HG02884 (cell line): ENCODE measurements at regions not wholly inside any gene's neighbourhood (a gene's known extent, or its start where the extent isn't known, plus 50 kb on each side); places are given as distances from the start of the nearest gene placed in this dataset.
A peak's percentile ranks its signal among the peaks of the same experiment; 100 is the strongest.

Experiments used
- ATAC-seq: cut with Tn5 transposase; IDR thresholded peaks from one replicate; pipeline ENCODE4 v1.9.1; 2021; ENCODE audit warnings: mild to moderate bottlenecking, moderate library complexity; ENCODE audit not compliant: unreplicated experiment

DNA sequence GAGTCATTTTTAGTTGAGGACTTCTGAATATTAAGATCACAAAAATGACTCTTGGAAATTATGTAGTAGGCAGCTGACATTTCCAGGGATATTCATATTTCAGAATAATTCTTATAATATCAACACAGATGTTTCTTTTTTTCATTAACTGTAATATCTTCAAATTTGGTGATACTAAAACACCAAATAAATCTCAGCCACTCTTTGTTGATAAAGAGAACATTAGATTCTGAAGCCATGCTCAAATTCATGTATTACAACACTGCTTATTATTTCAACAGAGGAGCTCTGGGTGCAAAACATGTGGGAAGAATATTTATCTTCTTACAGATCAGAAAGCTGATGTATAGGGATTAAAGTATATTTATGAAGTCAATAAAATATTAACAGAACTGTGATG, 355.4 kb downstream of the CRPPA start:
- no peak for ATAC-seq

DNA sequence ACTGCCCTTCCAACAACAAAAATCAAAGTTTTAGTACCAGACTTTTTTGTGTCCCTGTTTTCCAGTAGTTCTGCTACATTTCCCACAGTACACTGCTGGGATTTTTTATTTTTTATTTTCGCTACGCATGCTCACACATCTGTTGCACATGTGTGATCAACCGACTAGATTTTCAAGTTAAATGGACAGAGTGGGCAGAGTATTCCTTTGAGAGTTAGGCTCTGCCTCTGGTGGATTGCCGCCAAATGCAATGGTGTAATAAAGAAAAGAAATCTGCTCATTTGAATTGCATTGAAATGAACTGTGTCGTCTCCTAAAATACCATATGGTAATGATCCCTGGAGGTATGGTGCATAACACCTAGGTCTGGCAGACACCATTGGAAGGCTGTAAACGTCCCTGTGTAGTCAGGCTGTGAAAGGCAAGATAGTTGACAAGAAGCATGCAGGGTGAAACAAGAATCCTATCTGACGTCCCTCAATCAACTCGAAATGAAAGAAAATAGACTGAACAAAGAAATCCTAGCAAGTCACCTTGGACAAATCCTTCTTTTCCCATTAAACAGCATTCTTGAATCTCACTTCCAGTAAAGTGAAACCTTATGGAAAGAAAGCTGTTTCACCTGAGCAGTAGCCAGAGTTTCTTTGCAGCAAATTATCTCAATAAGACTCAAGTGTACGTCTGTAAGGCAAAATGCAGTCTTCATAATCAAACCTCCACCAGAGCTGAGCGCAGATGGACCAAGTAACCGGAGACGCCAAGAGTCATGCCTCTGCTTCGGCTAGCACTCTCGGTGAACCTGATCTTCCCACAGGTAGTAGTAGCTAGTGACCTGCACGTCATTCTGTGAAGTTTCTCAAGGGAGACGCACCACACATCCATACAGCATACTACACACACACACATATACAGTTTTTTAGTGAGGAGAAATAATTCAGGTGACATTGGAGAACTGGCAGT, 357.3 kb downstream of the CRPPA start:
- no peak for ATAC-seq

DNA sequence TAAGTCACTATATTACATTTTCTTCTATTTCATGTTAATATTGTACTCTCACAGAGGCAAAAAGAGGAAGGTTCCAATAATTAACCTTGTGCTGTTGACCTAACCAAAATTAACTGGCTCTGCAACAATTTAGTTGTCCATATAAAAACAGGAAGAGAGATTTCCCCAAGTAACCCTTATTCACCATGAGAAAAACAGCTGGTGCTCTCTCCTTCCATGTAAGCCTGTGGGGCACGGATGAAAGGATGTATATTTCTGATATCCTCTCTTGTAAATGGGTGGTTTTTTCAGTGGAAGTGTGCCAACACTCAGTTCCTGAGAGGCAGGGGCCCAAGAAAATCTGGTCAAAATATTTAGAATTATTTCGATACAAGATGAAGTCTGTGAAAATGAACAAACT, 358.1 kb downstream of the CRPPA start:
- ATAC-seq: no peak

DNA sequence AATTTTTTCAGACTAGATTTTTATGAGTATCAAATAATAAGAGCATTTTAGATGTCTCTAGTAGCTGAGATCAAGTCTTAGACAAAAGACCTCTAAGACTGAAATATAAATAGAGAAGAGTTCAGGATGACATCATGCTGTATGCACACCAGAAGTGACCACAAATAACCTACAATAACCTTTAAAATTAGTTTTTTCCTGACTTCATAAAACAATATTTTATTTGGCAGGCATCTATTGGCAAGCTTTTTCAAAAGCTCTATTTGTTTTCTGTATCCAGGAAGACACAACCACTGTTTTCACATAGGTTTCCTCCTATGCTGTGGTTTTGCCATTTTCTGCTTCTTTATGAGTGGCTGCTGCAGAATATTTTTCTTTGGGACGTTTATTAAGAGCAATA, 359.1 kb downstream of the CRPPA start:
- ATAC-seq: no peak

DNA sequence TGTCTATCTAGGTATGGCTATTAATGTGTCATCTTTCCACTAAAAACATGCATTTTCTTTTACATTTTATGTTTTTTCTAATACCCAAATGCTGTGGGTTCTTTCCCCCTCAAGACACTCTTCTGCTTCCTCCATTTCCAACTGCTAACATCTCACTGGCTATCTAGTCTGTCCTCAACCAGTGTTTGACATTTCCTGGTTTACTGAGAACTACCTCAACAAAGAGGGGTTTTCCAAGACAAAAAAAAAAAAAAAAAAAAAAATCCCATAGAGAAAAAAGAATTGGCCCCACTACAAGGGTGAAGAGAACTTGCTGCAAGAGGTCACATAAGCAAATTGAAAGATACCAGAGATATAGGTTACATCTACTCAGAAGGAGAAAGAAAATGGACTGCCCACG, 359.7 kb downstream of the CRPPA start:
- no peak for ATAC-seq

DNA sequence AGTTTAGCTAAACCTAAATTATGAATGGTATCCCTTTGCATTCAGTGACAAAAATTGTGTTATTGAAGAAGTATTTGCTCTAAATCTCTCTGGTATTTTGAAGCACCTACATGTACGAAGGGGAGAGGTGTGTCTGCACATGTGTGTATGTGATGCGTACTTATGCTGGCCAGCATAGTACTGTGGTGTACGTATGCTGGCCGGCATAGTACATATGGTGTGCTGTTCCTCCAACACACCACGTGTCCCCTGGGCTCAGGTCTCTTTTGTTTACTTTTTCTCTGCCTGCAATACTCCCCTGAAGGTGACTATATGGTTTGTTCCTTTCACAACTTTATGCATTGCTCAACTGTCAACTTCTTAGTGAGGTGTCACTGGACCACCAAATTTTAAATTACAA, 360.3 kb downstream of the CRPPA start:
- ATAC-seq: no peak

DNA sequence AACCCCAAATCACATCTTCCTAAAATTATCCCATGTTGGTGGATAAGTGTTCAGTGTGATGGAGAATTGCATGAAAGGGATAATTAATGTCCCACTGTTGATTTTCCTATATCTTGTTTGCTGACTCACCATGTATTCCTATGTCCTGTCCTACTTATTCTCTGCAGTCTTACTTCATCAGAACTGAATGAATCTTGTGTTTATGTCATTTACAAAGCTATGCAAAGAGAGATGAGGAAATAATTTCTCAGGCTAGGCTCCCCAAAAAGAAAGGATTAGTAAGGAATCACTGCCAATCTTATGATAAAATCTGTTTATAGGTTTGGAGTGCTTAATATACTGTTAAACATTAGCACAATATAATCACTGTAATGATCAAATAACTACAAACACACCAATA, 360.8 kb downstream of the CRPPA start:
- ATAC-seq: no peak

DNA sequence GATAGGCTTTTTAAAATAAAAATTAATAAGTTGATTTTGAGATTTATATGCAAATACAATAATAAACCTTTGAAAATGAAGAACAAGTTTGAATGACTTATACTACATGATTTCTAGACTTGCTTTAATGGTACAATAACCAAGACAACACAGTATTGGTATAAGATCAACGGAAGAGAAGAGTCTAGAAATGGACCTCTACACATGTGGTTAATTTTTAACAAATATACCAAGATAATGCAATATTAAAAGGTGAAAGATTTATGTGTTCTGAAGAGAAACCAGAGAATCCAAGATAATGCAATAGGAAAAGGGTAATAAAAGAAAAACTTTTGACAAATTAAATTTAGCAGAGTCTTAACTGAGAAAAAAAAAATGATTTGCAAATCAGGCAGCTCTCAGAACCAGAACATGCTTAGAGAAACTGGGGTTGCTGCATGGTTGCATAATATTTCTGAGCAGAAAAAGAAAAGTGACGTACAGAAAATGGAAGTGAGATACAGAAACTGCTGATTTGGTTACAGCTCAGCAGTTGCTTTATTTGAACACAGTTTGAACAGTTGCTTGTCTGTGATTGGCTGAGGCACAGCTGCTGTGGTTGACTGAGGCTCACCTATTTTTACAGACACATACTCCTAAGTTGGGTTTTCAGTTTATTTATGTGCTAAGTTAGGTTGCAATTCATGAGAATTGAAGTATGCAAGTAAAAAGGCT, 365.9 kb downstream of the CRPPA start:
- ATAC-seq: peak; percentile 67

DNA sequence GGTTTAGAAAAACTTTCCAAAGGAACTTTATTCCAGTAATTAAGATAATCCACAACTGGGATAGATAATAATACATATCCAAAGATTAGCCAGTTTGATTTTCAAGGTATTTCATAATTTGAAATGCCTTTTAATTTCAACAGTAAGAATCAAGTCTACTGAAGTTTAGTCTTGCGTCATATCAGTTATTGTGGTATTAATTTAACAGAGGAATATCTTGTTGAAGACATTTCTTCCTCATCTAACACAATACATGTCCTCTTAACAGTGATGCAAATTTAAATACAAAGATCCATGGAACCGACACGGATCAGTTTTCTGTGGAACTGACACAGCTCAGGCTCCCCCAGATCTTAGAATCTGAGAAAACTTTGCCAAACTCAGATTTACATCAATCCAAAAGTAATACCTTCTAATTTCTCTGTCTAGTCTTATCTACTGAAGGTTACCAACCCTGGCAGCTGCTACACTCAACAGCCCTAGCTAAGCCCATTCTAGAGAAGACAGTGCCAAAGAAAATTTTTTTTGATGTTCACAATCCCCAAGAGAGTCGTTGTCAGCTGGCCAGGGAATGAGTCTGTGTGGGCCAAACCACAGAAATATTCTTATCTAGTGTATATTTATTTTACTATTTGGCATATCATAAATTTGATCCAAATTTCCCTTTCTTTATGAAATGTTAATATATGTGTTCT, 365.2 kb upstream of the MEOX2 start:
- no peak for ATAC-seq

DNA sequence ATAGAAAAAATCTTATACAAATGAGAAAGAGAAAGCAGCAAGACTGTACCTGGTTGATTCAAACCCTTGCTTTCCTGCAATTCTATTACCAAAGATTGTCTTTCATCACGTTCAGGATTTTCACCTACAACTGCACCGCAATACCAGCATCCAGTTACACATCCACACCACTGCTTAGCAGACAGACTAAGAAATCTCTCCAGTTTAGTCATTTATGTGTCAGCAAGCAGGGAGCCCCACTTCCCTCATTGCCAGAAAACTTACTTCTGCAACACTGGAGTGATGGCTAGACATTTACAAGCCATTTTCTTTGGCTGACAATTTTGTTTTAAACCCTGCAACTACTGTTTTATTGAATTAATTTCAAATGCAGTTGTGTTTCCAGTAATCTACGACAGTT, 359.6 kb upstream of the MEOX2 start:
- no peak for ATAC-seq

DNA sequence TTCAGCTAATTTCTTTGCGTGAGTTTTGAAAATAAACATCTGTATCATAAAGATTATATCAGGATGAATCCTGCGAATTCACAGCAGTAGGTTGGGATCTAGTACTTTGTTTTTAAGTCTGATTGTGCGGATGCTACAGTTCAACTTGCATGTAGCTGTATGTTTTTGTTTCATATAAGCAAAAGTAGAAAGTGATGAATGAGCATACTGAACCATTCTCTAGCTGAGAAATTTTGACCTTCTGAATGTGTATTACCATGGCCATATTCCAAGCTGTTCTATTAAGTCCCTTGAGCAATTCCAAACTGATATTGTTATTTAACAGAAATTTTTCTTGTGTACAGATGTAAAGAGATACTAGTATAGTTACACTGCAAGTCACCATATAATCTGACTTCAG, 358.8 kb upstream of the MEOX2 start:
- ATAC-seq: no peak

DNA sequence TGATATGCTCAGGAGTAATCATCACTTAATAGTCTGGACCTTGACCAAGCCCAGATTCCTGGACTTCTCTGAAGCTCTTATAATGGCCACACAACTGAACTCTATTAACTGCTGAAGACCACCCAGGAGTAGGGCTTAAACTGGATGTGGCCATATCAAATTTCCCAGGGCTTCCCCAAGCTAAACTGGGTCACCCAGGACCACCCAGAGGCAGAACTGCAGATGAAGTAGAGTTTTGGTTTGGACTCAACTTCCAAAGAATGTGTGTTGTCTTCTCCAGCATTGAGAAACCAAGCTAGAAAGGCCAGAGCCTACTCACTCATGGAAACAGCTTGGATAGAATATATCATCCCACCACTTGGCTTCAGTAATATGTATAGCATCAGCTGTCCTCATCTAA, 358.2 kb upstream of the MEOX2 start:
- no peak for ATAC-seq

DNA sequence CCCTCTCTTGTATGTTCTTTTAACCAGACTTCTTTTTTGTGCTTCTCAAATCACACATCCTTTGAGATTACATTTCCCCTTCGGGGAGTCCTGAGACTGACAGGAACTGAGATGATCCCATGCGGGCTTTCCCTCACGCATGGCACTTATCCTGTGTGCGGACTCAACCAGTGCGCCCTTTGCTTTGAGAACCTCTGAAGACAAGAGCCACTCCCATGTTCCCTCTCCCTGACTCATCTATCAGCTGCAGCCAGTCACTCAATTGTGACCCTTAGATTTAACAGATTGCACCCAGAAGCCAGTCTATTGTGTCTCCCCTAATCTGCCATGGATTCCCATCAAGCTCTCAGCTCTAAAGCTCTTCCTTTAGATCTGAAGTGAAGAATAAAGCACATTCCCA, 353.9 kb upstream of the MEOX2 start:
- no peak for ATAC-seq

DNA sequence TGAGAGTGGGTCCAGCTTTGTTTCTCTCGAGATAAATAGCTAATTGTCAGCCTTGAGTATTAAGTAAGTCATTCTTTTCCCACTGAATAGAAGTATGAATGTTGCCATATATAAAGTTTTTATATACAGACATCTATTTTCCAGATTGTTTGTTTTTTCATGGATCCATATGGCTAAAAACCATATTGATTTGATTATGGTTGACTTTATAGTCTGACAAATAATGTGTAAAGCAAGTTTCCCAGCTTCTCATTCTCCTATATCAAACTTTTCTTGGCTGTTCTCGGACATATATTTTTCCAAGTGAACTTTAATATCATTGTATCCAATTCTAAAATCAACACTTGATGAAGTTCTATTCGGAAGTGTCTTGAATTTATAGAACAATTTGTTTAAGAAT, 352.4 kb upstream of the MEOX2 start:
- no peak for ATAC-seq

DNA sequence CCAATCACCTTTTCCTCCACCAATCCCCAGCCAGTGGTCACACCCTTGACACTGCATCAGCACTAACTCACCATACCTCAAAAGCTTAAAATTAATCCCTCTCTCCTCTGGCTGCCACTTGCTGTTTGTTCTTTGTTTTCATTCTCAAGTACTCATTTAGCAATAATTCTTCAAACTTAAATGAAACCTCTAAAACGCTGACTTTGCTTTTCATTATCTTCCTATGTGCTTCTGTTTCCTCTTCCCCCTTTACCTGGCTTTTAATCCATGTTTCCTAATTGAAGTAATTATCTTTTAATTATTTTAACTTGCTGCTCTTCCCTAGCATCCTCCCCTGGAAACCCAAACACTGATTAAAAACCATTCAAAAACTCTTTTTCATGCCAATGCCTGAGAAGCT, 348.9 kb upstream of the MEOX2 start:
- ATAC-seq: no peak

DNA sequence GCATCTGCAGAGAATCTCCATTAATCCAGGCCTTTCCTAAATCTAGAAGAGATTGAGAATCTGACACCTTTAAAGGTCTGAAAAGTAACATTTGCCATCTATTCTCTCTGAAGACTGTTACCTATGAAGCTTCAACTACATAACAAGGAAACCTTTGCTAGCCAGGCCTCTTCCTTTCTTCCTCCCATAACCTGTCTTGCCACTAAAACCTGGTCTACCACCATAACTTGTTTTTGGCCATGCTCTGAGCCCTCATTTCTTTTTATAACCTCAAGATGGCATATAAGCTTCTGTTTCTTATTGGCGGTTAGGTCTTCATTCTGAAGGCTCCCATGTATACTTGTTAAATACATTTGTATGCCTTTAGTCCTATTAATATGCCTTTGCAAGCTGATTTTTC, 348.4 kb upstream of the MEOX2 start:
- ATAC-seq: no peak

DNA sequence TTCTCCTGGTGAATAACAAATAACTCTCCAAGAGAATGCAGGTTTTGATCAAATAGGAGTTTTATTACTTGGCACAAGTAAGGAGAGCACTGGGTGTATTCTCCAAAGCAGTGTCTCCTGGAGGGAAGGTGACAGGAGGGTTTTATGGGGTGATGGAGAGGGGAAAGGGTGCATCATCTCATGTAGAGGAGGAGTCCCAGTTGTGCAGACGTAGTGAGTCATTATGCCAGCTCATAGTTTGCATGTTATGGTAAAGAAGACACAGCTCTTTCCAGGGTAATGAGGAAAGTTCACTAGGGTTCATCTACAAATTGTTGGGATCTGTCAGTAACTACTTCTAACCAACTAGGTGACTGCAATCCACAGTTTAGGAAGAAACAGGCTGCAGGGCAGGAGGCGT, 347.9 kb upstream of the MEOX2 start:
- ATAC-seq: no peak

DNA sequence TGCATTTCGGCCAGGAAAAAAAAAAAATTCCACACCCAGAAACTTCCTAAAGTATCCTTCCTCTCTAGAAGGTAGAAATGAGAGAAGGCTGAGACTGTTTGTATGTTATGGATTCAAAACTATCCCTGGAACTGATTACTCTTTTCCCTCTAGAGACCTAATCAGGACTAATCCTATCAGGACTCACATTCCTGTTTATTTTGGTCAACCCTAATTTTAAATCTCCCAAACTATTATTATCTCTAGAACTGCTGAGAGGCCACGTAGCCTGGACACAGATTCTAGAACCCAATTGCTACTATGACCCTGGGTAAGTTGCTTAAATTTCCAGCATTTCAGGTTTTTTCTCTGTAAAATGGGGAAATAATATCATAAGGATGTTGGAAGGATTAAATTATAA, 346.8 kb upstream of the MEOX2 start:
- no peak for ATAC-seq

DNA sequence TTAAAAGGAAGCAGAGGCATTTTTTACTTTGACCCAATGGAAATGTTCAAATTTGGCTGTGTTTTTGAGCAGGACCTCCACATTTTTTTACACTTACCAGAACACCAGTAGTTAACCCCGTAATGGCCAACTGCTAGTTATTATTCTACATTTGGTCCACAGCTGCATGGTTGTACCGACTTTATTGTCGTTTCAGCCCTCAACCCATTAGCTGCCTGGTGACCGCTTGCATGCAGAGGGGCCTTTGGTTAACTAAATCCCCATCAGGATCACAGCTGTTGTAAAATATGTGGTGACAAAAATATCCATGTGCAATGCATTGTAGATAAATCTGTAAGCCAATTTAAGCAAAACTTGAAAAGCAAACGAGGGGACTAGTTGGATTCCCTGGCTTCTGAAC, 342.2 kb upstream of the MEOX2 start:
- ATAC-seq: no peak

DNA sequence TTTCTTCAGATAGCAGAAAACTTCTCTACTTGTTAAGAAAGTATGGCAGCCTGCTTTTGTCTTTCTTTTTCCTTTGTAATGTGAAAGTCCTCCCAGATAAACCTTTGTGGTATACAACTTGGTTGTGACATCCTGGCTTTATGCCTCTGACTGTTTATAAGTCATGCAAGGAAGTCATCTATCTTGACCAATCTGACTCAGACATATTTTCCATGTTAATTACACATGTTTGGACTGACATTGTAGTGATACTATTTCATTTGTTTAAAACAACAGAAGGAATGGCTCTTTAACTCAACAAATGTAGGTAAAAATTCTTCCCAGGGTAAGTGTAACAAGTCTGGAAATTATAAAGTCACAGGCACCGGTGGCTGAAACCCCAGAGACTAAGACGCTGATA, 341.6 kb upstream of the MEOX2 start:
- no peak for ATAC-seq

DNA sequence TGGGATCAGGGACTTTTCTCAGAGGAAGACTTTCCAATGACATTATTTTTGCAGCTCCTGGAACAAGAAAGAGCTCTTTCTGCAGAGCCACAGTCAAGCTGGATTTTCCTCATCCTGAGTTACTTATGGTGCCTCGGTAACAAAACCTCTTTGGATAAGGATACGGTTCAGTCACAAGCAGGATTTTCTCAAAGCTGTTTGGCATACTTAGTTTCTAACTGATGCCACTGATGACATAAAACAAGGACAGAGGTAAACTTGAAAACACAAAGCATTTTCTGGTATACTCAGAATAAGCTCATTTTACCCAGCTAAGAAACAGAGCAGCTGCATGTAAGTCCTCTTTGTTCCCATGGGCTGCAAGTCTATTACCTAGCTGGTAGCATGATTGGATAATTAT, 340.9 kb upstream of the MEOX2 start:
- ATAC-seq: no peak
